ENCODE measurements at regions not wholly inside any gene's neighbourhood (a gene's known extent, or its start where the extent isn't known, plus 50 kb on each side); places are given as distances from the start of the nearest gene placed in this dataset.

GRCh38 chrX:155757046-155757759, 123.9 kb upstream of the VAMP7 start:
- Histone ChIP-seq H3K9me3 (ENCODE audit: insufficient read depth, low read length, severe bottlenecking) (no peaks in the 10 kb centered on the region), H4K20me1 (ENCODE audit: insufficient read depth, low read length) (no peaks in the 10 kb centered on the region), H3K4me3 (ENCODE audit: low read depth in 1 of 2, low read length in 2 of 2) (no peak overlapping the region), H3K4me2 (ENCODE audit: insufficient read depth, low read length) (no peak overlapping the region), H3K27ac (ENCODE audit: low read length) (no peak overlapping the region), H3K4me1 (ENCODE audit: insufficient read depth, low read length) (no peaks in the 10 kb centered on the region), H3K27me3 (ENCODE audit: insufficient read depth, low read length, poor library complexity) (no peaks in the 10 kb centered on the region), H2AFZ (ENCODE audit: low read depth, low read length) (no peak overlapping the region), H3K9ac (ENCODE audit: low read depth, low read length) (no peak overlapping the region), H3K36me3 (ENCODE audit: insufficient read depth, low read length) (no peaks in the 10 kb centered on the region), H3K79me2 (ENCODE audit: insufficient read depth, low read length) (no peaks in the 10 kb centered on the region)
- ATAC-seq (ENCODE audit: insufficient read depth, low read depth), result no peak
- no peak for TF ChIP-seq CTCF (IDR thresholded peaks at IDR 0.05; ENCODE audit: borderline replicate concordance, extremely low read depth, low read length, poor library complexity, severe bottlenecking)
- no peak for TF ChIP-seq EZH2 (IDR thresholded peaks at IDR 0.05; ENCODE audit: borderline replicate concordance, low read depth, low read length, severe bottlenecking)
- no peak for DNase-seq

- no peaks in the 10 kb centered on the region for H3K79me2 ChIP-seq (ENCODE audit: insufficient read depth, low read length)
- H3K27ac ChIP-seq (ENCODE audit: low read length), result no peak overlapping the region
- H3K9ac ChIP-seq (ENCODE audit: low read depth, low read length), result no peak overlapping the region
- H2AFZ ChIP-seq (ENCODE audit: low read depth, low read length), result no peak overlapping the region
- no peaks in the 10 kb centered on the region for H3K9me3 ChIP-seq (ENCODE audit: insufficient read depth, low read length, severe bottlenecking)
- no peaks in the 10 kb centered on the region for H3K36me3 ChIP-seq (ENCODE audit: insufficient read depth, low read length)
- DNase-seq, result no peak
- no peak for ATAC-seq (ENCODE audit: insufficient read depth, low read depth)
- H3K4me2 ChIP-seq (ENCODE audit: insufficient read depth, low read length), result no peak overlapping the region
- no peaks in the 10 kb centered on the region for H3K27me3 ChIP-seq (ENCODE audit: insufficient read depth, low read length, poor library complexity)
- TF ChIP-seq CTCF (IDR thresholded peaks at IDR 0.05; ENCODE audit: borderline replicate concordance, extremely low read depth, low read length, poor library complexity, severe bottlenecking) (no peak), EZH2 (IDR thresholded peaks at IDR 0.05; ENCODE audit: borderline replicate concordance, low read depth, low read length, severe bottlenecking) (no peak)
- H3K4me1 ChIP-seq (ENCODE audit: insufficient read depth, low read length), result no peaks in the 10 kb centered on the region
- H3K4me3 ChIP-seq (ENCODE audit: low read depth in 1 of 2, low read length in 2 of 2), result no peak overlapping the region
- no peaks in the 10 kb centered on the region for H4K20me1 ChIP-seq (ENCODE audit: insufficient read depth, low read length)
These were observed 125.3 kb upstream of the VAMP7 start for GRCh38 chrX:155755706-155756337.

GRCh38 chrX:155751131-155751530, 130.0 kb upstream of the VAMP7 start:
- no peaks in the 10 kb centered on the region for H3K79me2 ChIP-seq (ENCODE audit: insufficient read depth, low read length)
- no peak overlapping the region for H3K9ac ChIP-seq (ENCODE audit: low read depth, low read length)
- no peaks in the 10 kb centered on the region for H4K20me1 ChIP-seq (ENCODE audit: insufficient read depth, low read length)
- H3K4me2 ChIP-seq (ENCODE audit: insufficient read depth, low read length), result no peak overlapping the region
- H3K4me1 ChIP-seq (ENCODE audit: insufficient read depth, low read length), result no peaks in the 10 kb centered on the region
- H3K27ac ChIP-seq (ENCODE audit: low read length), result no peak overlapping the region
- no peaks in the 10 kb centered on the region for H3K36me3 ChIP-seq (ENCODE audit: insufficient read depth, low read length)
- H3K27me3 ChIP-seq (ENCODE audit: insufficient read depth, low read length, poor library complexity), result no peaks in the 10 kb centered on the region
- no peak overlapping the region for H3K4me3 ChIP-seq (ENCODE audit: low read depth in 1 of 2, low read length in 2 of 2)
- ATAC-seq (ENCODE audit: insufficient read depth, low read depth), result no peak
- TF ChIP-seq CTCF (IDR thresholded peaks at IDR 0.05; ENCODE audit: borderline replicate concordance, extremely low read depth, low read length, poor library complexity, severe bottlenecking) (no peak), EZH2 (IDR thresholded peaks at IDR 0.05; ENCODE audit: borderline replicate concordance, low read depth, low read length, severe bottlenecking) (no peak)
- DNase-seq, result no peak
- H2AFZ ChIP-seq (ENCODE audit: low read depth, low read length), result no peak overlapping the region
- no peaks in the 10 kb centered on the region for H3K9me3 ChIP-seq (ENCODE audit: insufficient read depth, low read length, severe bottlenecking)
